ENCODE measurements at regions not wholly inside any gene's neighbourhood (a gene's known extent, or its start where the extent isn't known, plus 50 kb on each side); places are given as distances from the start of the nearest gene placed in this dataset.
A peak's percentile ranks its signal among the peaks of the same experiment; 100 is the strongest.

- Histone ChIP-seq H3K4me3 (no peak overlapping the region), H3K4me1 (no peaks in the 10 kb centered on the region), H3K36me3 (no peaks in the 10 kb centered on the region), H3K9me3 (no peaks in the 10 kb centered on the region), H3K27ac (no peak overlapping the region), H3K27me3 (no peaks in the 10 kb centered on the region)
- intact Hi-C loops (cut with DNase I) = no loop called here
- no peak for DNase-seq (ENCODE audit: extremely low spot score in 2 of 2)
- TF ChIP-seq POLR2A (IDR thresholded peaks at IDR 0.05) = no peak
- TF ChIP-seq CTCF (IDR thresholded peaks at IDR 0.05) = no peak
- TF ChIP-seq POLR2AphosphoS5 (IDR thresholded peaks at IDR 0.05; ENCODE audit: insufficient read depth in 1 of 2, low read depth in 1 of 2) = no peak
These were observed 421.0 kb upstream of the TSHZ3 start for GRCh38 chr19:31770223-31770622.

- H3K36me3 ChIP-seq = no peaks in the 10 kb centered on the region
- no peak overlapping the region for H3K27ac ChIP-seq
- no peak for TF ChIP-seq POLR2A (IDR thresholded peaks at IDR 0.05)
- TF ChIP-seq POLR2AphosphoS5 (IDR thresholded peaks at IDR 0.05; ENCODE audit: insufficient read depth in 1 of 2, low read depth in 1 of 2) = no peak
- no peak for TF ChIP-seq CTCF (IDR thresholded peaks at IDR 0.05)
- no peak for DNase-seq (ENCODE audit: extremely low spot score in 2 of 2)
- H3K27me3 ChIP-seq = no peaks in the 10 kb centered on the region
- intact Hi-C loops (cut with DNase I) = no loop called here
- H3K4me3 ChIP-seq = no peak overlapping the region
- no peaks in the 10 kb centered on the region for H3K9me3 ChIP-seq
- no peaks in the 10 kb centered on the region for H3K4me1 ChIP-seq
These were observed 423.7 kb upstream of the TSHZ3 start for GRCh38 chr19:31772915-31773314.

GRCh38 chr19:31781542-31781941 lies 432.3 kb upstream of the TSHZ3 start:
- Histone ChIP-seq H3K27me3 (no peaks in the 10 kb centered on the region), H3K36me3 (no peaks in the 10 kb centered on the region), H3K4me3 (no peak overlapping the region), H3K9me3 (no peaks in the 10 kb centered on the region), H3K4me1 (no peaks in the 10 kb centered on the region), H3K27ac (no peak overlapping the region)
- no peak for TF ChIP-seq POLR2A (IDR thresholded peaks at IDR 0.05)
- no peak for TF ChIP-seq POLR2AphosphoS5 (IDR thresholded peaks at IDR 0.05; ENCODE audit: insufficient read depth in 1 of 2, low read depth in 1 of 2)
- no peak for TF ChIP-seq CTCF (IDR thresholded peaks at IDR 0.05)
- intact Hi-C loops (cut with DNase I) = no loop called here
- DNase-seq (ENCODE audit: extremely low spot score in 2 of 2) = peak in 1 of 2 donors; percentile 58

GRCh38 chr19:31783592-31783991 lies 434.4 kb upstream of the TSHZ3 start:
- no peaks in the 10 kb centered on the region for H3K4me1 ChIP-seq

More at GRCh38 chr19:31783592-31783991, 434.4 kb upstream of the TSHZ3 start:
- Histone ChIP-seq H3K27me3 (no peaks in the 10 kb centered on the region), H3K4me3 (no peak overlapping the region), H3K27ac (no peak overlapping the region), H3K36me3 (no peaks in the 10 kb centered on the region), H3K9me3 (no peaks in the 10 kb centered on the region)
- TF ChIP-seq POLR2AphosphoS5 (IDR thresholded peaks at IDR 0.05; ENCODE audit: insufficient read depth in 1 of 2, low read depth in 1 of 2) = no peak
- no peak for TF ChIP-seq POLR2A (IDR thresholded peaks at IDR 0.05)
- no peak for TF ChIP-seq CTCF (IDR thresholded peaks at IDR 0.05)
- intact Hi-C loops (cut with DNase I) = no loop called here
- DNase-seq (ENCODE audit: extremely low spot score in 2 of 2) = peak in 1 of 2 donors; percentile 87
